GM12878 (cell line): ENCODE measurements at regions not wholly inside any gene's neighbourhood (a gene's known extent, or its start where the extent isn't known, plus 50 kb on each side); places are given as distances from the start of the nearest gene placed in this dataset.

Experiments used
- ATAC-seq: fragments of 200-7000 bp; cut with Tn5 transposase; 3 replicates; pipeline ENCODE4 v1.9.1; 2020; ENCODE audit warnings: mild to moderate bottlenecking, moderate library complexity
- BruUV-seq: library from RNA; stranded (reverse); fragments of 400-500 nt; replicated peaks from 2 replicates; lab custom pipeline; 2021; lab: Mats Ljungman, UMichigan
- CTCF ChIA-PET: fragments of 300-600 bp; sonication (Branson Sonifier 250); formaldehyde crosslinking; extraction: SDS; loops from one replicate; lab custom pipeline; 2021; ENCODE audit warnings: inconsistent platforms; lab: Yijun Ruan, JAX
- POLR2A ChIA-PET: fragments of 350-600 bp; formaldehyde crosslinking; extraction: SDS; loops from one replicate; lab custom pipeline; 2021; ENCODE audit warnings: inconsistent platforms; lab: Charles Lee
- RAD21 ChIA-PET: fragments of 300-600 bp; sonication (Branson Sonifier 250); formaldehyde crosslinking; loops from one replicate; lab custom pipeline; 2023; ENCODE audit warnings: antibody characterized with exemption; ENCODE audit not compliant: unreplicated experiment; lab: Charles Lee
- SMC1A ChIA-PET: fragments of 300-600 bp; sonication (Branson Sonifier 250); formaldehyde crosslinking; loops from one replicate; lab custom pipeline; 2023; ENCODE audit not compliant: unreplicated experiment, uncharacterized antibody; lab: Charles Lee
- DNase-seq: peaks from one replicate; pipeline ENCODE4 v3.0.0-alpha.2; 2011; ENCODE audit warnings: low read depth, low spot score
- FAIRE-seq: peaks from 3 replicates; lab custom pipeline; 2011; peaks lifted over from hg19 to GRCh38; lab: Jason Lieb, UNC
- H2AFZ ChIP-seq: 2 replicates; pipeline ENCODE4 v1.6.0; 2011; ENCODE audit warnings: low read depth, low read length, control low read depth; ENCODE audit not compliant: control insufficient read depth
- H3K27ac ChIP-seq: 2 replicates; pipeline ENCODE4 v1.5.1; 2011; ENCODE audit warnings: control low read depth; ENCODE audit not compliant: control insufficient read depth, insufficient read depth
- H3K27me3 ChIP-seq, 2 experiments: replicated peaks in 1 of 2; 2 replicates each; pipeline versions ENCODE4 v1.6.0 to v1.6.1; 2011; ENCODE audit warnings: low read length in 1 of 2; ENCODE audit not compliant: control insufficient read depth in 2 of 2, insufficient read depth in 2 of 2
- H3K36me3 ChIP-seq, 2 experiments: 2 replicates each; pipeline ENCODE4 v1.5.1; 2011; ENCODE audit warnings: low read length in 1 of 2; ENCODE audit not compliant: control insufficient read depth in 2 of 2, insufficient read depth in 2 of 2
- H3K4me1 ChIP-seq: 2 replicates; pipeline ENCODE4 v1.6.1; 2011; ENCODE audit warnings: mild to moderate bottlenecking, low read length, moderate library complexity, mixed read lengths; ENCODE audit not compliant: control insufficient read depth, insufficient read depth
- H3K4me2 ChIP-seq: 2 replicates; pipeline ENCODE4 v1.6.0; 2011; ENCODE audit warnings: control low read depth; ENCODE audit not compliant: control insufficient read depth, insufficient read depth
- H3K4me3 ChIP-seq: fragments of 200-600 bp; sonication (generic); 2 replicates; pipeline ENCODE4 v1.5.1; 2016
- H3K79me2 ChIP-seq: 2 replicates; pipeline ENCODE4 v1.6.0; 2011; ENCODE audit warnings: low read length; ENCODE audit not compliant: control insufficient read depth, insufficient read depth
- H3K9ac ChIP-seq: 2 replicates; pipeline ENCODE4 v1.8.0; 2011; ENCODE audit warnings: low read length, control low read depth, mixed read lengths; ENCODE audit not compliant: control insufficient read depth, insufficient read depth
- H3K9me3 ChIP-seq: replicated peaks from 3 replicates; pipeline ENCODE4 v1.5.1; 2011; ENCODE audit warnings: mild to moderate bottlenecking, low read length; ENCODE audit not compliant: control insufficient read depth, insufficient read depth
- H4K20me1 ChIP-seq: 2 replicates; pipeline ENCODE4 v1.6.0; 2011; ENCODE audit not compliant: control insufficient read depth, insufficient read depth
- ATF7 ChIP-seq: fragments of 450-650 bp; IDR thresholded peaks from 2 replicates; pipeline ENCODE4 v1.6.1; 2016; ENCODE audit warnings: low read depth, mild to moderate bottlenecking
- EGR1 ChIP-seq, 2 experiments: IDR thresholded peaks; 1 replicate in 1 of 2; 2 replicates in 1 of 2; pipeline ENCODE4 v1.6.1; 2011 to 2012; ENCODE audit warnings: low read depth in 2 of 2, low read length in 2 of 2, borderline replicate concordance in 1 of 2, mild to moderate bottlenecking in 1 of 2, moderate library complexity in 1 of 2
- IRF3 ChIP-seq: fragments of 450-650 bp; IDR thresholded peaks from 2 replicates; pipeline ENCODE4 v1.6.1; 2014; ENCODE audit warnings: mild to moderate bottlenecking
- MYC ChIP-seq: IDR thresholded peaks from 2 replicates; pipeline ENCODE4 v1.6.1; 2011; ENCODE audit warnings: mild to moderate bottlenecking, low read length, moderate library complexity, inconsistent platforms; ENCODE audit not compliant: insufficient read depth, insufficient replicate concordance, insufficient read length, severe bottlenecking
- PAX8 ChIP-seq: fragments of 450-650 bp; IDR thresholded peaks from 2 replicates; pipeline ENCODE4 v1.6.1; 2017; ENCODE audit warnings: mild to moderate bottlenecking, moderate library complexity
- SIX5 ChIP-seq: IDR thresholded peaks from 2 replicates; pipeline ENCODE4 v1.6.1; 2011; ENCODE audit warnings: mild to moderate bottlenecking, low read depth, low read length, moderate library complexity; ENCODE audit not compliant: severe bottlenecking
- TCF12 ChIP-seq: IDR thresholded peaks from 2 replicates; pipeline ENCODE4 v1.6.1; 2011; ENCODE audit warnings: low read depth, mild to moderate bottlenecking, low read length
- WGBS: methylation state at CpG from one replicate; pipeline ENCODE4 v1.1.6; 2016; ENCODE audit warnings: low lambda C conversion rate; ENCODE audit not compliant: insufficient replicate concordance, insufficient coverage; ENCODE audit errors: missing lambda C conversion rate; 5-methylcytosine and 5-hydroxymethylcytosine counted together
- in situ Hi-C: fragments of 300-500 bp; cut with MboI; formaldehyde crosslinking; loops from 9 replicates; pipeline ENCODE4 v1.14.3; 2018; ENCODE audit warnings: mixed read lengths
- intact Hi-C: fragments of 100-400 bp; cut with micrococcal nuclease; formaldehyde crosslinking; loops from one replicate; pipeline ENCODE4 v1.14.2; 2022; ENCODE audit not compliant: unreplicated experiment

- ChIA-PET RAD21 (interaction anchor here (1.0 to 1.1 kb wide), 2 partner anchors 173 to 512 kb away, joined by 3 to 4 read pairs; no protein-coding TSS in a partner anchor), POLR2A (interaction anchor here (0.6 kb wide), 1 partner anchor 24 kb away, joined by 3 read pairs; no protein-coding TSS in a partner anchor), SMC1A (interaction anchor here (0.9 to 2.8 kb wide), 5 partner anchors 8 to 524 kb away, joined by 3 to 14 read pairs (median 4); no protein-coding TSS in a partner anchor), CTCF (interaction anchor here (1.0 kb wide), 1 partner anchor 341 kb away, joined by 3 read pairs; no protein-coding TSS in a partner anchor)
- no peaks in the 10 kb centered on the region for H3K79me2 ChIP-seq
- TF ChIP-seq PAX8 (no peak), MYC (no peak), IRF3 (no peak), ATF7 (no peak), EGR1 (IDR thresholded peaks at IDR 0.05; ENCODE audit: borderline replicate concordance in 1 of 2, low read depth in 2 of 2, low read length in 2 of 2) (no peak), TCF12 (no peak), SIX5 (no peak)
- intact Hi-C loops, result loop anchor here (5.0 kb wide), 1 partner anchor 1007 kb away; no protein-coding TSS in a partner anchor
- no peak overlapping the region for H3K4me2 ChIP-seq
- no peaks in the 10 kb centered on the region for H3K9me3 ChIP-seq
- 0% methylated on average over 2 of the region's 2 CpGs for WGBS
- FAIRE-seq (no peak), DNase-seq (no peak), ATAC-seq (no peak)
- no peaks in the 10 kb centered on the region for H3K4me1 ChIP-seq
- no TSS peak for BruUV-seq
- in situ Hi-C loops, result loop anchor here (5.0 kb wide), 1 partner anchor 507 kb away; no protein-coding TSS in a partner anchor
- no peak overlapping the region for H3K9ac ChIP-seq
- H3K4me3 ChIP-seq, result no peak overlapping the region
- no peaks in the 10 kb centered on the region; a peak in 1 of 4 replicates for H3K27me3 ChIP-seq
- H3K36me3 ChIP-seq, result no peaks in the 10 kb centered on the region
- no peaks in the 10 kb centered on the region for H4K20me1 ChIP-seq
- no peak overlapping the region for H3K27ac ChIP-seq
- no peak overlapping the region for H2AFZ ChIP-seq
Measured at GRCh38 chr2:105574796-105575344, 169.8 kb upstream of the NCK2 start.
